K562 (cell line): ENCODE measurements at regions not wholly inside any gene's neighbourhood (a gene's known extent, or its start where the extent isn't known, plus 50 kb on each side); places are given as distances from the start of the nearest gene placed in this dataset.

Experiments
- HMG20B ChIP-seq: fragments of 250-450 bp; sonication (Bioruptor Pico); IDR thresholded peaks from 2 replicates; pipeline ENCODE4 v1.5.0; 2021; ENCODE audit warnings: mild to moderate bottlenecking
- JUN ChIP-seq, 2 experiments: sonication (generic) in 1 of 2; formaldehyde crosslinking in 1 of 2; IDR thresholded peaks; 2 replicates each; pipeline versions ENCODE4 v1.6.1 to v1.8.0; 2012 to 2022; ENCODE audit warnings: borderline replicate concordance in 2 of 2, mild to moderate bottlenecking in 2 of 2, improper control_type of control experiment in 1 of 2, low read depth in 1 of 2, low read length in 1 of 2, missing genetic modification reagents in 1 of 2
- POLR2A ChIP-seq: fragments of 450-650 bp; conservative IDR thresholded peaks from 2 replicates; pipeline ENCODE4 v1.6.1; 2016
- SMAD1 ChIP-seq: fragments of 150-350 bp; IDR thresholded peaks from 2 replicates; pipeline ENCODE4 v1.6.1; 2014; ENCODE audit warnings: low read length, low read depth; ENCODE audit not compliant: partially characterized antibody

DNA sequence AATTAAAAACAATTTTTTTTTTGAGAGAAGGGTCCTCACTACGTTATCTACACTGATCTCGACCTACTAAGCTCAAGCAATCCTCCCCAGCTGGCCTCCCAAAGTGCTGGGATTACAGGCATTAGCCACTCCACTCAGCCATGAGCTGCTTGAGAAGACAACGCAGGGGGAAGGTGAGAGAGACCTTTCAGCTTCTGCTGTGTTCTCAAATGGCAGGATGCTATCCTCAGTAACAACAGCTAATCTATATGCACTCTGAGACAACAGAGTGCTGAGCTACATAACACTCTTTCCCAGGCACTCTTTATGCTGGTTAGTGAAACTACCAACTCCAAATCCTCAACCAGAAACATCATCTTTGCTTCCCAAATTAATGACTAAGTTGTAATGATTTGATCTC lies 526.1 kb downstream of the CCER1 start:
- no peak for TF ChIP-seq HMG20B (CRISPR knock-in tag)
- no peak for TF ChIP-seq JUN (IDR thresholded peaks at IDR 0.05; ENCODE audit: borderline replicate concordance, low read depth, low read length)
- TF ChIP-seq JUN (CRISPR knock-in tag; IDR thresholded peaks at IDR 0.05; ENCODE audit: borderline replicate concordance) = no peak
- TF ChIP-seq POLR2A = no peak
- TF ChIP-seq SMAD1 = no peak
